Activated T-cell treated with anti-CD3 and anti-CD28 coated beads, Interleukin-2, amount 50 U/mL, for 24 hours (primary cell): ENCODE measurements at regions not wholly inside any gene's neighbourhood (a gene's known extent, or its start where the extent isn't known, plus 50 kb on each side); places are given as distances from the start of the nearest gene placed in this dataset.

Experiments used
- DNase-seq: peaks from one replicate; pipeline ENCODE4 v3.0.0-alpha.2; 2020
- H3K27ac Mint-ChIP-seq: 2 replicates; pipeline ENCODE4 v1.8.0; 2020; ENCODE audit warnings: mild to moderate bottlenecking, mixed read lengths
- H3K27me3 Mint-ChIP-seq: 2 replicates; pipeline ENCODE4 v1.8.0; 2020; ENCODE audit warnings: mixed read lengths
- H3K36me3 Mint-ChIP-seq: 2 replicates; pipeline ENCODE4 v1.8.0; 2020; ENCODE audit warnings: low read depth, mixed read lengths
- H3K4me1 Mint-ChIP-seq: 2 replicates; pipeline ENCODE4 v1.8.0; 2020; ENCODE audit warnings: low read depth, mixed read lengths
- H3K4me3 Mint-ChIP-seq: 2 replicates; pipeline ENCODE4 v1.8.0; 2020; ENCODE audit warnings: mild to moderate bottlenecking, moderate library complexity, mixed read lengths
- H3K9me3 Mint-ChIP-seq: 2 replicates; pipeline ENCODE4 v1.8.0; 2020; ENCODE audit warnings: mixed read lengths

DNA sequence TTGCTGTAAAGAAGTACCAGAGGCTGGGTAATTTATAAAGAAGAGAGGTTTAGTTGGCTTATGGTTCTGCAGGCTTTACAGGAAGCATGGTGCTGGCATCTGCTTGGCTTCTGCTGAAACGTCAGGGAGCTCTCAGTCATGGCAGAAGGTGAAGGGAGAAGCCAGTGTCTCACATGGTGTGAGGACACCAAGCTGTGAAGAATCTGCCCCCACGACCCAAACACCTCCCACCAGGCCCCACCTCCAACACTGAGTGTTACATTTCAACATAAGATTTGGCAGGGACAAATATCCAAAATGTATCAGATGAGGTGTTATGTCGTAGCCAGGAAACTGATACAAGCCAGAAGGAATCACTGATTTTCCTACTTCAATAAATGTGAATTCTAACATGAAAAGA, 136.5 kb downstream of the CYSLTR2 start:
- no peak for DNase-seq
- Mint-ChIP-seq H3K4me1 (peaks cover 11% of the 10 kb centered on the region), H3K27ac (no peak overlapping the region), H3K4me3 (no peak overlapping the region), H3K27me3 (peaks cover 3% of the 10 kb centered on the region), H3K36me3 (no peaks in the 10 kb centered on the region), H3K9me3 (no peaks in the 10 kb centered on the region)

DNA sequence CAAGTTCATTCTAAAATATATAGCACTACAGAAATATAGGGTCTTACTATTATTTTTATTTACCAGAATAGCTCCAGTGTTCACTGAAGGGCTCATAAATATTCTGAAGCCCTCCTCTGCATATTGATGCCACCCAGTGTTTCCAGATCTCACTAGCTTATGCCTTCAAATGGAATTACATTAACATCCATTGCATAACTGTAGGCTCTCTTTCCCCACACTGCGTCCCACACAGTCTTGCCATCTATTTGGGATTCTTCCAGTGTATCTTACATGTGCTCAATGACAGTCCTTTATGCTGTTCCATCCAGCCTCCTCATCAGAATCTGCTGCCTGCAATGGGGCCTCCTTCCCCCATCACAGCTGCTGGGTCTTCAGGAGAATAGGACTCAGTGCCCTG, 137.2 kb downstream of the CYSLTR2 start:
- H3K36me3 Mint-ChIP-seq = no peaks in the 10 kb centered on the region
- H3K4me3 Mint-ChIP-seq = no peak overlapping the region
- H3K4me1 Mint-ChIP-seq = peaks cover 11% of the 10 kb centered on the region
- no peaks in the 10 kb centered on the region for H3K9me3 Mint-ChIP-seq
- H3K27ac Mint-ChIP-seq = no peak overlapping the region
- DNase-seq = no peak
- peaks cover 2% of the 10 kb centered on the region for H3K27me3 Mint-ChIP-seq

DNA sequence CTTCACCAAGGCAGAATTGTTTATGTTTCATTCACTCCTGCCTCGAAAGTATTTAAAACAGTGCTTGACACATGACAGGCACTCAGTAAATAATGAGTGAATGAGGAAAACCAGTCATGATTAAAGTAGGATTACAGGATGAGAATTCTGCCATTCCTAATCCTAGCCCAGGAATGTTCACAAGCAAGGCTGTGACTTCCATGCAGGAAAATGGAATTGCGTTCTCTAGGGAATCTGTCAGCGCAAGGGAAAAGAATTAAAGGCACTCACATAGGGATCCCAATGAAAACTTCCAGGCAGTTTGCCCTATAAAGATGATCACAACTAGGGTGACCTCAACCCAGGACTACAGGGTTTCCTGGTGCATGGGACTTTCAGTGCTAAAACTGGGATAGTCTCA, 143.4 kb downstream of the CYSLTR2 start:
- H3K27ac Mint-ChIP-seq = no peak overlapping the region
- H3K27me3 Mint-ChIP-seq = no peaks in the 10 kb centered on the region
- H3K9me3 Mint-ChIP-seq = no peaks in the 10 kb centered on the region
- peaks cover 15% of the 10 kb centered on the region for H3K4me1 Mint-ChIP-seq
- no peak for DNase-seq
- no peaks in the 10 kb centered on the region for H3K36me3 Mint-ChIP-seq
- no peak overlapping the region for H3K4me3 Mint-ChIP-seq

DNA sequence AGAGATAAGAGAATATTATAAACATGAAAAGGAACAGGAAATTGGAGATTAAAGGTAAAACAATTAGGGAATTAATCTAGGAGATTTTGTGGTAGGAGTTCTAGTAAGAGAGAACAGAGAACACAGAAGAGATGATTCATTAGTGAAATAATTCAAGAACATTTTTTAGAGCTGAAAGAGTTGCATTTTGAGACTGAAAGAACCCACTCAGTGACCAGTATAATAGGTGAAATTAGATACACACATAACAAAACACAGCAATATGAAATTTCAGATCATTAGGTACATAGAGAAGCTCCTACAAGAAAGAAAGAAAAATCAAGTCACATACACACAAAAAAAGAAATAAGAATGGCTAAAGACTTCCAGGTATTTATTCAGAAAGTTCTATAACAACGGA, 144.0 kb downstream of the CYSLTR2 start:
- H3K36me3 Mint-ChIP-seq = no peaks in the 10 kb centered on the region
- H3K9me3 Mint-ChIP-seq = no peaks in the 10 kb centered on the region
- no peak for DNase-seq
- H3K27me3 Mint-ChIP-seq = no peaks in the 10 kb centered on the region
- no peak overlapping the region for H3K4me3 Mint-ChIP-seq
- H3K27ac Mint-ChIP-seq = no peak overlapping the region
- H3K4me1 Mint-ChIP-seq = peaks cover 13% of the 10 kb centered on the region

DNA sequence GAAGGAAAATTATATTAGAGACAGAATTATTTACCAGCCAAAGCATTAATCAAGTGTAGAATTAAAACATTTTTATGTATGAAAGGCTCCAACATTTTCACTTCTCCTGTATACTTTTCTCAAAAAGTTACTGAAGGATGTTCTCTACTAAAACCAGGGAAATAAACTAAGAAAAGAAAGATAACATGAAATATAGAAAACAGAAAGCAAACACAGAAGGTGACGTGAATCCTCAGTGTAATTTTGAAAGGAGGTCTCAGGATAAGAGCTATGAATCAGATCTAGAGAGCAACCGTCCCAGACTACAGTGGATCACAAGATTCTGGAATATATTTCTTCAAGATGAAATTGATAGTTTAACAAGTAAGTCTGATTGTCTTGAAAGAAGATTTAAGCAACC, 144.5 kb downstream of the CYSLTR2 start:
- Mint-ChIP-seq H3K36me3 (no peaks in the 10 kb centered on the region), H3K9me3 (no peaks in the 10 kb centered on the region), H3K27me3 (no peaks in the 10 kb centered on the region), H3K4me3 (no peak overlapping the region), H3K27ac (no peak overlapping the region), H3K4me1 (peaks cover 13% of the 10 kb centered on the region)
- no peak for DNase-seq

DNA sequence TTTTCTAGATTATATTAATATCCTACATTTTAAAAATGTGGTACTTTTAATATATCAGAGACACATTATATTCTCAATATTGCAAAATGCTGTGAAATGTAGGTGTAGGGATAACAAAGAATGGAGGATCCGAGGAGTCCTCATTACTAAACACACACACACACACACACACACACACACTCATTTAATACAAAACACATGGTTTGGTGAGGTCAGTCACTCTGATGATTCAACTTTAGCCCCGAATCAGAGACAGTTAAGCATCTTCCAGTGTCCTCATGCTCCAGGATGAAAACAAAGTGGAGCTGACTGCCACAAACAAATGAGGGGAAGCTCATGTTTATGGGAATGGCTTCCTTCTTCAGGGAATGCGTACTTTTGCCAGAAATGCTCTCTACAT, 147.5 kb downstream of the CYSLTR2 start:
- Mint-ChIP-seq H3K27ac (no peak overlapping the region), H3K36me3 (no peaks in the 10 kb centered on the region), H3K4me1 (peaks cover 36% of the 10 kb centered on the region), H3K9me3 (peaks cover 6% of the 10 kb centered on the region), H3K27me3 (no peaks in the 10 kb centered on the region), H3K4me3 (no peak overlapping the region)
- no peak for DNase-seq

DNA sequence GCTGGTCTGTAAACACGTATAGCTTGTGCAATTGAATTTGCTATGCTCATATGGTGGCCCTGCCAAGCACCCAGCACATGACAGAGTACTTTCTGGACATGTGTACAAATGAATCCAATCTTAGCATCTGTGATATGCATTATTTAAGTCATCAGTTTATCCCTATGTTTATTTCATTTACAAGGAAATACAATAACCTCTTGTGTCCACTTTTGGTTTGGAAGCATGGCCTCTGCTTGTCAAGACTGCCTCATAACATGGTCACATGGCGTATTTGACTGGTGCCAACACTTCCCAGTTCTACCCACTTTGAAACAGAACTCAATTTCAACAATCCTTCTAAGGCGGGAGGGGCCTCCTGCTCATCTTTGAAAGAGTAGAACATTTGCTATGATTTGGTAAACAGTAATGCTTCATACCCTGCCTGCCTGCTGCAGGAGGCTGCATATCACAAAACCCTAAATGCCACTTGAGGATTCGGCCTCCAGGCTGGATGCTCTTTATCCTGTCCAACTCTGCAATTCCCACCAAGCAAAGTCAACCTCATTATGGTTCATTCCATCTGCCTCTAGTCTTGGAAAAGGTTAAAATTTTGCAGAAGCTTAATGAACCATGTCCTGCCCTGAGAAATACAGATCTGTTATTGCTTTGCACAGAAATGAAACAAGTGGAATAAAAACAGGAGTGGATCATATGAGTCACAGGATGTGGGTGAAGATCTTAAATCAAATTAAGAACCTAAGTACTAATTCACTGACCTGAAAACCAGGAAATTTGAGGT, 151.3 kb downstream of the CYSLTR2 start:
- Mint-ChIP-seq H3K4me3 (peak overlapping the region; percentile 3), H3K27ac (peak overlapping the region; percentile 81), H3K4me1 (peaks cover 38% of the 10 kb centered on the region), H3K27me3 (no peaks in the 10 kb centered on the region), H3K36me3 (no peaks in the 10 kb centered on the region), H3K9me3 (peaks cover 16% of the 10 kb centered on the region)
- peak; percentile 38 for DNase-seq

DNA sequence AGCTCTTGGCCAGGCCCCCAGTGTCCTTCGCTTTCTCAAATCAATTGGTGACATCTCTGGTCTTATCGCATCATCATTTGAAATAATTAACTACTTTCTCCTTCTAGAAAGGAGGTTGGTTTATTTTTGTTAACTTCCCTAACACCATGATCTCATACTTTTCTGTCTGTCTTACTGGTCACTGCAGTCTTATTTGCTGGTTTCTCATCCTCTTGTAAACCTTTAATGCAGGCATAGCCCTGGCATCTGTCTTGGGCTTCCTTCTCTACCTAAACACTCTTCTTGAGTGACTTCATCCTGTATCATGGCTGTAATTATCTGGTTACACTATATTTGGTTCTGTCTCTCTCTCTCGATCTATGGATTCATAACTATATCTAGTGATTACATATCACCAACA, 152.8 kb downstream of the CYSLTR2 start:
- no peak overlapping the region for H3K27ac Mint-ChIP-seq
- H3K36me3 Mint-ChIP-seq = no peaks in the 10 kb centered on the region
- peaks cover 40% of the 10 kb centered on the region for H3K4me1 Mint-ChIP-seq
- peaks cover 16% of the 10 kb centered on the region for H3K9me3 Mint-ChIP-seq
- no peak for DNase-seq
- no peaks in the 10 kb centered on the region for H3K27me3 Mint-ChIP-seq
- no peak overlapping the region for H3K4me3 Mint-ChIP-seq

DNA sequence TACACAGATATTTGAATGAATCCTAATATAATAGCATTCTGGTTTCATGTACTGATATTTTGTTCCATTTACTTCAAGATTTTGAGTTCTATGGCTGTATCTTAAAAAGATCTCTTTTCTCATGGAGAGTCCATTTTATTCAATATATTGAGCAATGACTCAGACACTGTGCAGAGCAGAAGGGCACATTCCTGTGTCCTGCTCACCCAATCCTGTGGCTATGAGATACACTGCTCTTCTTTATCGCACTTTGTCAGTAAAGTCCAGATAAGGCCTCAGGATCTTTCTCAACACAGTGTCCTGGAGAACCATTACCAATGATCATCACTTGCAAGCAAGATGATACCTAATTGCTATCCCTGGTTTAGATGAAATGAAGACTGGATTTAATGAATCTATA, 155.0 kb downstream of the CYSLTR2 start:
- no peak overlapping the region for H3K4me3 Mint-ChIP-seq
- no peak overlapping the region for H3K27ac Mint-ChIP-seq
- no peak for DNase-seq
- peaks cover 15% of the 10 kb centered on the region for H3K9me3 Mint-ChIP-seq
- H3K27me3 Mint-ChIP-seq = no peaks in the 10 kb centered on the region
- H3K4me1 Mint-ChIP-seq = peaks cover 43% of the 10 kb centered on the region
- no peaks in the 10 kb centered on the region for H3K36me3 Mint-ChIP-seq

DNA sequence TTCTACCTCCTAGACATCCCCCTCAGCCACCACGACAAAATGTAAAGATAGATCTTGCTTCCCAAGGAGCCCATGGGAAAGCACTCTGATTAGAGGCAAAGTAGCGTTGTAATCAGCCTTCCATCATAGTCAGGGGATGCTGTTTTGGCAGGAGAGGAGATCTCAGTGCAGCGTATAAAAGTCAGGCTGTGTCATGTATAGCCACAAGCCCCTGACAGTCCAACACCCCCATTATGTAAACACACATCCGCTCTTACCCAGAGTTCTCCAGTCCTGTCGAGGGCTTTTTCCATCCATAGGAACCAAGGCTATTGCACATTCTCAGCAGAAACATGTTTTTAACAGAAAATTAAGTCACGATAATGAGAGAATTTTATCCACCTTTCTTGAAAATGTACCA, 156.3 kb downstream of the CYSLTR2 start:
- Mint-ChIP-seq H3K4me3 (no peak overlapping the region), H3K36me3 (no peaks in the 10 kb centered on the region), H3K27ac (no peak overlapping the region), H3K27me3 (no peaks in the 10 kb centered on the region), H3K4me1 (peaks cover 33% of the 10 kb centered on the region), H3K9me3 (peaks cover 9% of the 10 kb centered on the region)
- DNase-seq = no peak

DNA sequence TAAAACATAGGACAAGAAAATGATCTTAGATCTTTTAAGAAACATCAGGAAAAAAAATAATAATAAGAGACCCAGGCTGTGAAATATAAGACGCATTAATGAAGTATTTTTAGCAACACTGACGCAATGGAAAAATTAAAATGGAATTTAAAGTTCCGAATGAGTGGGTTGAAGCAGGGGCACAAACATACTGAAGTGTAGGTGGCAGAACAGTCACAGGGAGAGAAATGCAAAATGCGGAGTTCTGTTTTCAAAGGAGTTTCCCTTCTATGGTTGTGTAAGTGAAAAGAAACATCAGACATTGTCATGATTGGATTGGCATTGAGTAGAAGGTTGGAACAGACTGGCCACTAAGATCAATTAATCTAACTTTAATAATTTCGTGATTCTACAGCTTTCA, 159.8 kb downstream of the CYSLTR2 start:
- H3K9me3 Mint-ChIP-seq = no peaks in the 10 kb centered on the region
- H3K36me3 Mint-ChIP-seq = no peaks in the 10 kb centered on the region
- no peaks in the 10 kb centered on the region for H3K27me3 Mint-ChIP-seq
- no peak overlapping the region for H3K27ac Mint-ChIP-seq
- no peak overlapping the region for H3K4me3 Mint-ChIP-seq
- DNase-seq = no peak
- H3K4me1 Mint-ChIP-seq = peaks cover 25% of the 10 kb centered on the region

DNA sequence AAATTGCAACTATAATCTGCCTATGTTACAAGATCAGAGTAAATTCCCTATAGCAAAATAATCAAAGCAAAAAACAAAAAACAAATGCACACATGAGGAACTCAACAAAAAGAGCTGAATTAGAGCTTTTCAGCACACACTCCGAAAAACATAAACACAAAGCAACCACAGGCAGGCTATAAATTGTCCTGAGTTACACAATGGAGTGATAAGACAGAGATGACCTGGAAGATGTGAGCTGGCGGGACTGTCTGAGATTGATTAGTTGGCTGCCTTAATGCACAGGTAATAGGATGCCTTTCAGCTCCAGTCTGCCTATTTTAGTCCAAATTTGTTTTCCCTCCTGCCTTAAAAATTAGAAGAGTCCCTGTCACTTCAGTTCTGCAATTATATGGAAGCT, 159.0 kb upstream of the FNDC3A start:
- Mint-ChIP-seq H3K4me3 (no peak overlapping the region), H3K4me1 (peaks cover 17% of the 10 kb centered on the region), H3K36me3 (no peaks in the 10 kb centered on the region), H3K9me3 (no peaks in the 10 kb centered on the region), H3K27ac (no peak overlapping the region), H3K27me3 (no peaks in the 10 kb centered on the region)
- DNase-seq = no peak

DNA sequence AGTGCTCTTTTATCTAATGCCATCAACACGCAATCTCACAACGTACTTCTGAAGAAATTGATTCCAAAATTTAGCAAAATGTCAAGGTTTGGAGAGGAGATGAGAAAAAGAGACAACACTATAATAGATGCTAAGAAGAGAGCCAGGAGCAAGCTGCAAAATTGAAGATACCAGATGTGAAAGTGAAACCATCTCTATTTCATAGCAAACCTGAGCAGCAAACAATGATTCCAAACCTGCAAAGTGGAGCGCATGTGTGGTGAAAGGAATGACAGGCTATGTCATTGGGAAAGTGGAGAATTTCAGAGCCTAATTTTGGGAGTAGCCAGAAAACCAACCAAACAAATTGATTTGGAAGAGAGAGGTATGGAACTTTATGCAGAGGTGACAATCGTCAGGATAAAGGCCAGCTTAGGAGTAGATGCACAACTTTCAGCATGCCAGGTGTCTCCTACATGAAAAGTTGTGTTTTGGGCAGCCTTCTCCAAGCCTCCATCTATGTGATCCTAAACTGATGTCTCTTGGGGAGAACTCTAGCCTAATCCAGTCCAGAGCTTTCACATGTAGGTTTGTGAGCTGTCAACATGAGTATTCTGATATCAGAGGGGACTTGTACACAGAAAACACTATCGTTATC, 158.4 kb upstream of the FNDC3A start:
- Mint-ChIP-seq H3K27me3 (no peaks in the 10 kb centered on the region), H3K9me3 (no peaks in the 10 kb centered on the region), H3K4me1 (peaks cover 17% of the 10 kb centered on the region), H3K36me3 (no peaks in the 10 kb centered on the region), H3K4me3 (peak overlapping the region; percentile 5), H3K27ac (no peak overlapping the region)
- DNase-seq = no peak

DNA sequence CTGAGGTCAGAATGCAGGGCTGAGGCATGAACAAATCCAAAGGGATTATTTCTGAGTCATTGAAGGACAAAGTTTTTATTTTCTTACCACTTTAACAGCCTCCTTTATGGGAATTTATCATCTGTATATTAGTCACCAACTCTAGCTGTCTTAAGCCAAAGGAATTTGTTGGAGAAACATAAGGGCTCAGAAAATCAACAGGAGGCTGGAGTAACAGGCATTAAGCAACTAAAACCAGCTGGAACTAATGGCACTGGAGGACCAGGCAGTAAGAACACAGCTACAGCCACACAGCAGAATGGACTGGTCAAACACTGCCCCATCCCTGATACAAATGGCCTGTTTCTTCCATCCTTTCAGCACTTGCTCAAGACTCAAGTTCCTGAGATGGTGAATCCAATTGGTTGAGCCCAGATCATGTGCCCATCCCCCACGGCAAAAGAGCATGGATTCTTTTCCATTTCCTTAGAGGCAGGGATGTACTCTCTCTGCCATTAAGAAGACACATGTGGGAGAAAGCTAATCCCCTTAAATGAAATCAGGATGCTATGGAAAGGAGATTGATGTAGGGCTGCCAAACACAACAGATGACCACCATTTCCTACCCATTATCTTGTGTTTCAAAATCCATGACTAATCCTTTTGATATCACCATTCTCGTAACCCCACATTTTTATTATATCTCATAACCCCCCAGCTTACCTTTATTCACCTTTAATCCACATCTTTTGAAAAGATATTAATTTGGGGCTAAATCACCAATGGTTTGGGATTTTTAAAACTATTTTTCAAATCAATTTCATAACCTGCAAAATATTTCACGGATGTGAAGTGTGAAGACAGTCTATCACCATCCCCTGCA, 157.0 kb upstream of the FNDC3A start:
- Mint-ChIP-seq H3K4me3 (no peak overlapping the region), H3K27ac (no peak overlapping the region), H3K4me1 (peaks cover 14% of the 10 kb centered on the region), H3K27me3 (no peaks in the 10 kb centered on the region), H3K36me3 (no peaks in the 10 kb centered on the region), H3K9me3 (no peaks in the 10 kb centered on the region)
- DNase-seq = no peak

DNA sequence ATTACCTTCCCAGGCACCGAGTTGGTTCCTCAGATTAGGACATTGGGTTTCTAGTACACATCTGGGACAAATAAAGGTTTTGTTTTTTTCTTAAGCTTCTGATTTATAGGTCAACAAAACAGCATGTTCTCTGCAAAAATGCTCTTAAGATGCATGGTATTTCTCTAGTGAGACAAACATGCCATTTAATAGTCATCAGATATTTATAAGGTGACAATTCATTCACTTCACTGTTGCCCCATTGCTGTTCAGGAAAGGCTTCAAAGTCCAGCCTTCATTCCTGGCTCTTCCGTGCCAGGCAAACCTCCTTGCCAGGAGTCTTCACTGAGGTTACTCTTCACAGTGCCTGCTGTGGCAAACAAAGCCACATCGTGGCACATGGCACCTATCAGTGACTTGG, 156.3 kb upstream of the FNDC3A start:
- H3K4me3 Mint-ChIP-seq = no peak overlapping the region
- no peak overlapping the region for H3K27ac Mint-ChIP-seq
- H3K36me3 Mint-ChIP-seq = no peaks in the 10 kb centered on the region
- peaks cover 14% of the 10 kb centered on the region for H3K4me1 Mint-ChIP-seq
- DNase-seq = no peak
- H3K27me3 Mint-ChIP-seq = no peaks in the 10 kb centered on the region
- H3K9me3 Mint-ChIP-seq = no peaks in the 10 kb centered on the region
